Erythroblast (primary cell): ENCODE measurements at regions not wholly inside any gene's neighbourhood (a gene's known extent, or its start where the extent isn't known, plus 50 kb on each side); places are given as distances from the start of the nearest gene placed in this dataset.

Experiments
- GATA1 ChIP-seq: IDR thresholded peaks from 2 replicates; pipeline ENCODE4 v1.6.1; 2011; ENCODE audit warnings: low read depth, mild to moderate bottlenecking, control low read depth, low read length, moderate library complexity
- POLR2A ChIP-seq: IDR thresholded peaks from 2 replicates; pipeline ENCODE4 v1.6.1; 2011; ENCODE audit warnings: mild to moderate bottlenecking, low read length

- TF ChIP-seq POLR2A (no peak), GATA1 (no peak)
Measured at GRCh38 chr6:170173335-170173881, 117.5 kb downstream of the DLL1 start.
